A549 (cell line): ENCODE measurements at regions not wholly inside any gene's neighbourhood (a gene's known extent, or its start where the extent isn't known, plus 50 kb on each side); places are given as distances from the start of the nearest gene placed in this dataset.

Experiments used
- CEBPB ChIP-seq, 2 experiments: fragments of >200 bp in 1 of 2; sonication (Bioruptor Twin) in 1 of 2; formaldehyde crosslinking in 1 of 2; IDR thresholded peaks; 2 replicates each; pipeline ENCODE4 v1.6.1; 2012 to 2016
- CTCF ChIP-seq: fragments of >200 bp; sonication (Bioruptor Twin); formaldehyde crosslinking; IDR thresholded peaks from 3 replicates; pipeline ENCODE4 v1.5.1; 2016

GRCh38 chr18:68509902-68510301 lies 205.0 kb downstream of the TMX3 start:
- TF ChIP-seq CTCF (no peak), CEBPB (IDR thresholded peaks at IDR 0.05) (no peak)
